DOHH2 (cell line): ENCODE measurements at regions not wholly inside any gene's neighbourhood (a gene's known extent, or its start where the extent isn't known, plus 50 kb on each side); places are given as distances from the start of the nearest gene placed in this dataset.

Source experiments
- EZH2phosphoT487 ChIP-seq: fragments of 200-600 bp; sonication (generic); IDR thresholded peaks from 2 replicates; pipeline ENCODE4 v1.6.1; 2017; ENCODE audit warnings: borderline replicate concordance, mild to moderate bottlenecking, antibody characterized with exemption, low read length, moderate library complexity, mixed read lengths
- TF ChIP-seq, protein P1 (sequence below): fragments of 200-600 bp; sonication (generic); IDR thresholded peaks from one replicate; pipeline ENCODE4 v1.5.1; 2014; ENCODE audit warnings: antibody characterized with exemption, mild to moderate bottlenecking, low read depth, low read length; ENCODE audit not compliant: poor library complexity, severe bottlenecking

DNA sequence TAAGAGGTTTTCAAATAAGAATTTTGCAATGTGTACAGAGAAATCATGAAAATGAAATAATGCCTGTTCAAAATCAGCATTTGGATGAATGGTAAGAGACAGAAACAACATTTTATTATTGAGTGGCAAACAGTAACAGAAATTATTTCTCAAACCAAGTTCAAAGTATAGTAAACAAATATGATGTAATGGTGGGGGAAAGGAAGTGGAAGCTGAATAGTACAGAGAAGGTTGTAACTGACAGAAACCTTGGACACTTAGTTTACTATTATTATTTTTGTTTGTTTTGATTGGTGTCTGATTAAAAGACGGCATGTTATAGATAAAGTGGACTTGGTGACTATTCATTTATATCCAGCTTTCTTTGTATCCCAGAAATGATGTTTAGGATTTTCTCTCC lies 1637.4 kb upstream of the ACVR2A start:
- TF ChIP-seq, protein P1, sequence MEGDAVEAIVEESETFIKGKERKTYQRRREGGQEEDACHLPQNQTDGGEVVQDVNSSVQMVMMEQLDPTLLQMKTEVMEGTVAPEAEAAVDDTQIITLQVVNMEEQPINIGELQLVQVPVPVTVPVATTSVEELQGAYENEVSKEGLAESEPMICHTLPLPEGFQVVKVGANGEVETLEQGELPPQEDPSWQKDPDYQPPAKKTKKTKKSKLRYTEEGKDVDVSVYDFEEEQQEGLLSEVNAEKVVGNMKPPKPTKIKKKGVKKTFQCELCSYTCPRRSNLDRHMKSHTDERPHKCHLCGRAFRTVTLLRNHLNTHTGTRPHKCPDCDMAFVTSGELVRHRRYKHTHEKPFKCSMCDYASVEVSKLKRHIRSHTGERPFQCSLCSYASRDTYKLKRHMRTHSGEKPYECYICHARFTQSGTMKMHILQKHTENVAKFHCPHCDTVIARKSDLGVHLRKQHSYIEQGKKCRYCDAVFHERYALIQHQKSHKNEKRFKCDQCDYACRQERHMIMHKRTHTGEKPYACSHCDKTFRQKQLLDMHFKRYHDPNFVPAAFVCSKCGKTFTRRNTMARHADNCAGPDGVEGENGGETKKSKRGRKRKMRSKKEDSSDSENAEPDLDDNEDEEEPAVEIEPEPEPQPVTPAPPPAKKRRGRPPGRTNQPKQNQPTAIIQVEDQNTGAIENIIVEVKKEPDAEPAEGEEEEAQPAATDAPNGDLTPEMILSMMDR: no peak
- no peak for TF ChIP-seq EZH2phosphoT487
